NOMO-1 (cell line): ENCODE measurements at regions not wholly inside any gene's neighbourhood (a gene's known extent, or its start where the extent isn't known, plus 50 kb on each side); places are given as distances from the start of the nearest gene placed in this dataset.
"Not testable (repeated sequence)": the region's sequence is repeated elsewhere in the genome, so short reads cannot be mapped to it uniquely, and the experiment has no call there.

ENCODE experiments used
- DNase-seq, 2 experiments: peaks; one replicate each; lab custom pipeline; 2025; ENCODE audit not compliant: unreplicated experiment in 2 of 2; lab: John Stamatoyannopoulos, UW

- DNase-seq = no peak
These were observed 174.2 kb upstream of the ATP10A start for GRCh38 chr15:26037369-26037768.

- no peak for DNase-seq
These were observed 170.4 kb upstream of the ATP10A start for GRCh38 chr15:26033493-26033892.

GRCh38 chr15:26032162-26032846, 169.2 kb upstream of the ATP10A start:
- DNase-seq = no peak

GRCh38 chr15:26029586-26029985, 166.5 kb upstream of the ATP10A start:
- not testable (repeated sequence) for DNase-seq

- DNase-seq = no peak
These were observed 166.0 kb upstream of the ATP10A start for GRCh38 chr15:26029146-26029545.

GRCh38 chr15:26028086-26028740, 165.1 kb upstream of the ATP10A start:
- DNase-seq = no peak

GRCh38 chr15:26026671-26027070, 163.5 kb upstream of the ATP10A start:
- not testable (repeated sequence) for DNase-seq

- DNase-seq = no peak
These were observed 161.1 kb upstream of the ATP10A start for GRCh38 chr15:26024241-26024640.

- DNase-seq = no peak
These were observed 160.6 kb upstream of the ATP10A start for GRCh38 chr15:26023691-26024090.

- DNase-seq = no peak
These were observed 160.1 kb upstream of the ATP10A start for GRCh38 chr15:26023231-26023630.

- no peak for DNase-seq
These were observed 157.7 kb upstream of the ATP10A start for GRCh38 chr15:26020871-26021270.

- DNase-seq = no peak
These were observed 154.5 kb upstream of the ATP10A start for GRCh38 chr15:26017665-26018064.

GRCh38 chr15:26015516-26016075, 152.5 kb upstream of the ATP10A start:
- no peak for DNase-seq

- DNase-seq = no peak
These were observed 150.9 kb upstream of the ATP10A start for GRCh38 chr15:26013981-26014380.

- no peak for DNase-seq
These were observed 148.8 kb upstream of the ATP10A start for GRCh38 chr15:26011916-26012315.

GRCh38 chr15:26007151-26007550, 144.0 kb upstream of the ATP10A start:
- DNase-seq = no peak

- no peak for DNase-seq
These were observed 138.1 kb upstream of the ATP10A start for GRCh38 chr15:26001201-26001600.

- DNase-seq = no peak
These were observed 130.4 kb upstream of the ATP10A start for GRCh38 chr15:25993506-25993905.

GRCh38 chr15:25990220-25990619, 127.1 kb upstream of the ATP10A start:
- DNase-seq = no peak

- no peak for DNase-seq
These were observed 126.2 kb upstream of the ATP10A start for GRCh38 chr15:25989327-25989726.

GRCh38 chr15:25988716-25989115, 125.6 kb upstream of the ATP10A start:
- DNase-seq = not testable (repeated sequence)

- no peak for DNase-seq
These were observed 124.5 kb upstream of the ATP10A start for GRCh38 chr15:25987638-25988037.
